ENCODE measurements at regions not wholly inside any gene's neighbourhood (a gene's known extent, or its start where the extent isn't known, plus 50 kb on each side); places are given as distances from the start of the nearest gene placed in this dataset.

DNA sequence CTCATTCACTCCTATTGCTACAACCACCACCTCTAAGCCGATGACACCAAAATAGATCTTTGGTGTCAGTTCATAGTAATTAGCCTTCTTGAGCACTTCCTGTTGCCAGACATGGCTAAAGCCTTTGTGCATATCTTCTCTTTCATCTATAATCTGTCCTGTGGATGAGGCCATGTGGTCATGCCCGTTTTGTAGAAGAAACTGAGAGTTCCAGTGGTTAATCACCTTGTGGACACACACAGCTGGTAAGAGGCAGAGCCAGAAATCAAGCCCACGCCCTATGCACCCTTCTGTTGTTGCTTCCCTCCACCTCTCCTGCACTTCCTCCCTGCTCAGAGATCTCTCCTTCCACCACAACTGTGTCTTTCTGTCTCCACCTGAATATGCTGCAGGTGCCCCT is 285.1 kb upstream of the PFKP start:
- H2BK5ac ChIP-seq (ENCODE audit: low read depth, low read length, poor library complexity, severe bottlenecking): no peak overlapping the region
- no peak overlapping the region for H3K27ac ChIP-seq (ENCODE audit: low read length, poor library complexity, severe bottlenecking)
- no peak overlapping the region for H4K8ac ChIP-seq (ENCODE audit: low read length)
- no peak overlapping the region for H2BK12ac ChIP-seq (ENCODE audit: low read length in 2 of 2)
- no peak overlapping the region for H3K18ac ChIP-seq (ENCODE audit: low read depth in 1 of 2, low read length in 2 of 2)
- H3K79me1 ChIP-seq (replicated peaks; ENCODE audit: low read length, poor library complexity, severe bottlenecking): no peaks in the 10 kb centered on the region
- H2AFZ ChIP-seq (ENCODE audit: low read depth, low read length): no peak overlapping the region
- WGBS: 64% methylated on average over 3 of the region's 3 CpGs
- no peak overlapping the region for H3K4me2 ChIP-seq (ENCODE audit: low read length, poor library complexity, severe bottlenecking)
- no peak for DNase-seq
- H2AK5ac ChIP-seq (ENCODE audit: low read length, severe bottlenecking): no peak overlapping the region
- H3K27me3 ChIP-seq (ENCODE audit: control insufficient read depth in 1 of 2, insufficient read depth in 1 of 2, low read length in 2 of 2): peaks cover 0 to 11% of the 10 kb centered on the region in 2 experiments
- H3K4ac ChIP-seq (ENCODE audit: low read depth in 1 of 2, low read length in 2 of 2): no peak overlapping the region
- H2BK120ac ChIP-seq (ENCODE audit: low read depth, low read length): no peak overlapping the region
- no peak overlapping the region for H3K4me3 ChIP-seq (ENCODE audit: insufficient read depth in 1 of 2, low read depth in 1 of 2, low read length in 2 of 2)
- no peak overlapping the region for H4K91ac ChIP-seq (ENCODE audit: low read length)
- no peaks in the 10 kb centered on the region for H3K36me3 ChIP-seq (ENCODE audit: control insufficient read depth in 1 of 2, insufficient read depth in 2 of 2, low read depth in 1 of 2, low read length in 2 of 2)
- H3K14ac ChIP-seq (ENCODE audit: low read length in 2 of 2): no peak overlapping the region
- no peak overlapping the region for H3K9ac ChIP-seq (ENCODE audit: low read length)
- no peak overlapping the region for H3K23ac ChIP-seq (ENCODE audit: low read length in 2 of 2)
- H3K9me3 ChIP-seq (ENCODE audit: control insufficient read depth, low read length): peaks cover 13% of the 10 kb centered on the region
- H3K4me1 ChIP-seq (ENCODE audit: control insufficient read depth, insufficient read depth, low read depth, low read length): no peaks in the 10 kb centered on the region
- H2BK15ac ChIP-seq (ENCODE audit: low read depth, poor library complexity, severe bottlenecking): no peak overlapping the region

DNA sequence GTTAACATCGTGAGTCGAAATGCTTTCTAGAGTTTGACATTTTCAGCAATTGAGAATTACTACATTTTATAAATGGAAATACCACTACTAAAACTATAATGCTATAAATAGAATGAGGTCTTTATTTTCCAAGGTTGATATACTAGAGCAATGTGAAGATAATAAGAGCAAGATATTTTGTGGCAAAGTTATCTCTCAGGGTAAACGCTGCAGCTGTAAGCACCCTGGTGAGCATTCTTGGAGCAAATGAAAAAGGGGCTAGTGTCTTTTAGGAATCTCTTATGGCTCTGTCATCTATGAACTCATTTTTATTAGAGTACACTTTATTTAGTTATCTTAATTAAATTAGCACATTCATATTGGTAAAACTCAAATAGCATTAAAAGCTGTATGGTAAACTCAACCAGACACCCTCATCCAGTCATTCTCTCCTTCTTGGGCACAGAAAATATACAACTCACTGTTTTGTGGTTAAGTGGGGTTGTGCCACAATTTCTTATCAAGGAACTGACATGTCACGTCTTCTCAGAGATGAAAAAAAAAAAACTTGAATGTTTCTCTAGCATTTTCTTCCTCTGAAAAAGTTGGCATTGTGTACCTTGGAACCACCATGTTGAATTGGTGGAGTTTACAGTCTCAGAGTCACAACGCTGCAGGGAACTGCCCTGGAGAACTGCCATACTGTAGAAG is 289.5 kb upstream of the PFKP start:
- no peaks in the 10 kb centered on the region for H3K79me1 ChIP-seq (replicated peaks; ENCODE audit: low read length, poor library complexity, severe bottlenecking)
- H2BK15ac ChIP-seq (ENCODE audit: low read depth, poor library complexity, severe bottlenecking): no peak overlapping the region
- H3K4me3 ChIP-seq (ENCODE audit: insufficient read depth in 1 of 2, low read depth in 1 of 2, low read length in 2 of 2): no peak overlapping the region
- H3K4me1 ChIP-seq (ENCODE audit: control insufficient read depth, insufficient read depth, low read depth, low read length): no peaks in the 10 kb centered on the region
- no peaks in the 10 kb centered on the region for H3K36me3 ChIP-seq (ENCODE audit: control insufficient read depth in 1 of 2, insufficient read depth in 2 of 2, low read depth in 1 of 2, low read length in 2 of 2)
- H3K4me2 ChIP-seq (ENCODE audit: low read length, poor library complexity, severe bottlenecking): no peak overlapping the region
- 78% methylated on average over 3 of the region's 5 CpGs for WGBS
- H2BK5ac ChIP-seq (ENCODE audit: low read depth, low read length, poor library complexity, severe bottlenecking): no peak overlapping the region
- peaks cover 3% of the 10 kb centered on the region for H3K9me3 ChIP-seq (ENCODE audit: control insufficient read depth, low read length)
- no peak overlapping the region for H2AK5ac ChIP-seq (ENCODE audit: low read length, severe bottlenecking)
- H2AFZ ChIP-seq (ENCODE audit: low read depth, low read length): no peak overlapping the region
- no peak overlapping the region for H3K23ac ChIP-seq (ENCODE audit: low read length in 2 of 2)
- H2BK12ac ChIP-seq (ENCODE audit: low read length in 2 of 2): no peak overlapping the region
- no peak overlapping the region for H4K8ac ChIP-seq (ENCODE audit: low read length)
- H4K91ac ChIP-seq (ENCODE audit: low read length): no peak overlapping the region
- peaks cover 0 to 18% of the 10 kb centered on the region in 2 experiments for H3K27me3 ChIP-seq (ENCODE audit: control insufficient read depth in 1 of 2, insufficient read depth in 1 of 2, low read length in 2 of 2)
- no peak overlapping the region for H3K9ac ChIP-seq (ENCODE audit: low read length)
- no peak for DNase-seq
- H3K4ac ChIP-seq (ENCODE audit: low read depth in 1 of 2, low read length in 2 of 2): no peak overlapping the region
- H3K18ac ChIP-seq (ENCODE audit: low read depth in 1 of 2, low read length in 2 of 2): no peak overlapping the region
- H3K14ac ChIP-seq (ENCODE audit: low read length in 2 of 2): no peak overlapping the region
- no peak overlapping the region for H3K27ac ChIP-seq (ENCODE audit: low read length, poor library complexity, severe bottlenecking)
- no peak overlapping the region for H2BK120ac ChIP-seq (ENCODE audit: low read depth, low read length)

DNA sequence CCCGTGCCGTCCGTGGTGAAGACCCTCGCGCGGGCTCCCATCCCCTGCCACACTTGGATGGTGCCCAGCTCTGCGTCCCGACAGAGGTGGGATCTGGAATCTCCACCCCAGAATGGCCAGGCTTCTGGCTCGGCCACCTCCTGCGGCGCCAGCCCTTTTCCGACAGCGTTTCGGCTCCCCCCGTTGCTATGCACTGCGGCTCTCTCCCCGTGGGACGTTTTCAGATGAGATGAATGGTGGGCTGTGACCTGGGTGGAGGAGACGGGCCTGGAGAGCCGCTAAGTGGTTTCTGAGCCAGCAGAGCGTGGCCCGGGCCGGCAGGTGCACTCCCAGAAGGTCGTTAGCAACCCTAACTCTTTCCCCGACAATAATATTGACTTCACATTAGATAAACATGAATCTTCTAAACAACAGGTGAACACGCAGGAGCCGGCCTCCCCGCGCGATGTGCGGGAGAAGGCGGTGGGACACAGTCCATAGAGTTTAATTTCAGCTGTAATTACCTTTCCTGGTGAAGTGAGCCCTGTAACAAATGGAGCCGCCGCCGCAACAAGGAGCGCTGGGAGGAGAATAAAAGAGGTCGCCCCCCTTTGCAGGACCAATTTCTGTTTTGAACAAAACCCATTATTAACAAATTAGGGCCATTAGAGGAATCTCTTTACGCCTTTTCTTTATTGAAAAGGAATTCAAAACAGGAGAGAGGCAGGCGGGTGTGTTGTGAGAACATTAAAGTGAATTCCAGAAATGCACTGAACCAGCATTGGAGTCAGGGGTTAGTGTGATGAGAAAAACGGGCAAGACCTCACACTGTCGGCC is 294.3 kb upstream of the PFKP start:
- Histone ChIP-seq H3K9ac (ENCODE audit: low read length) (no peak overlapping the region), H2AK5ac (ENCODE audit: low read length, severe bottlenecking) (no peak overlapping the region), H2BK15ac (ENCODE audit: low read depth, poor library complexity, severe bottlenecking) (no peak overlapping the region), H2BK5ac (ENCODE audit: low read depth, low read length, poor library complexity, severe bottlenecking) (no peak overlapping the region), H3K27ac (ENCODE audit: low read length, poor library complexity, severe bottlenecking) (no peak overlapping the region), H2BK120ac (ENCODE audit: low read depth, low read length) (no peak overlapping the region), H3K4me2 (ENCODE audit: low read length, poor library complexity, severe bottlenecking) (no peak overlapping the region), H4K91ac (ENCODE audit: low read length) (no peak overlapping the region), H3K4me3 (ENCODE audit: insufficient read depth in 1 of 2, low read depth in 1 of 2, low read length in 2 of 2) (no peak overlapping the region), H3K18ac (ENCODE audit: low read depth in 1 of 2, low read length in 2 of 2) (no peak overlapping the region), H3K4me1 (ENCODE audit: control insufficient read depth, insufficient read depth, low read depth, low read length) (no peaks in the 10 kb centered on the region), H2BK12ac (ENCODE audit: low read length in 2 of 2) (no peak overlapping the region), H3K23ac (ENCODE audit: low read length in 2 of 2) (no peak overlapping the region), H4K8ac (ENCODE audit: low read length) (no peak overlapping the region), H3K79me1 (replicated peaks; ENCODE audit: low read length, poor library complexity, severe bottlenecking) (no peaks in the 10 kb centered on the region), H3K27me3 (ENCODE audit: control insufficient read depth in 1 of 2, insufficient read depth in 1 of 2, low read length in 2 of 2) (peaks cover 0 to 11% of the 10 kb centered on the region in 2 experiments), H2AFZ (ENCODE audit: low read depth, low read length) (no peak overlapping the region), H3K9me3 (ENCODE audit: control insufficient read depth, low read length) (no peaks in the 10 kb centered on the region), H3K4ac (ENCODE audit: low read depth in 1 of 2, low read length in 2 of 2) (no peak overlapping the region), H3K14ac (ENCODE audit: low read length in 2 of 2) (no peak overlapping the region), H3K36me3 (ENCODE audit: control insufficient read depth in 1 of 2, insufficient read depth in 2 of 2, low read depth in 1 of 2, low read length in 2 of 2) (no peaks in the 10 kb centered on the region)
- WGBS: 85% methylated on average over 40 of the region's 41 CpGs
- DNase-seq: no peak

DNA sequence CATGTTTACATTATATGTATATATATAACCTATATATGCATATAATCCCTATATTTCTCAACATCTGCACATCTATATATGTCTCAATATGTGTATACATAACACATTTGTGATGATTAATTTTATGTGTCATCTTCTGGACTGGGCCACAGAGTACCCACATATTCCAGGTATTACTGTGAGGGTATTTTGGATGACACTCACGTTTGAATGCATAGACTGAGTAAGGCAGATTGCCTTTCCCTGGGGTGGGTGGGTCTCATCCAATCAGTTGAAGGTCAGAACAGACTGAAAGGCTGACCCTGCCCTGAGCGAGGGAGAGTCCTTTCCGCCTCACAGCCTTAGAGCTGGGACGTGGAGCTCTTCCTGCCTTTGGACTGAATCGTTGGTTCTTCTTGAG is 295.2 kb upstream of the PFKP start:
- Histone ChIP-seq H2BK120ac (ENCODE audit: low read depth, low read length) (no peak overlapping the region), H4K91ac (ENCODE audit: low read length) (no peak overlapping the region), H3K27ac (ENCODE audit: low read length, poor library complexity, severe bottlenecking) (no peak overlapping the region), H3K9me3 (ENCODE audit: control insufficient read depth, low read length) (peaks cover 2% of the 10 kb centered on the region), H3K23ac (ENCODE audit: low read length in 2 of 2) (no peak overlapping the region), H3K18ac (ENCODE audit: low read depth in 1 of 2, low read length in 2 of 2) (no peak overlapping the region), H2AK5ac (ENCODE audit: low read length, severe bottlenecking) (no peak overlapping the region), H3K4ac (ENCODE audit: low read depth in 1 of 2, low read length in 2 of 2) (no peak overlapping the region), H3K4me2 (ENCODE audit: low read length, poor library complexity, severe bottlenecking) (no peak overlapping the region), H3K79me1 (replicated peaks; ENCODE audit: low read length, poor library complexity, severe bottlenecking) (no peaks in the 10 kb centered on the region), H2BK12ac (ENCODE audit: low read length in 2 of 2) (no peak overlapping the region), H2AFZ (ENCODE audit: low read depth, low read length) (no peak overlapping the region), H3K36me3 (ENCODE audit: control insufficient read depth in 1 of 2, insufficient read depth in 2 of 2, low read depth in 1 of 2, low read length in 2 of 2) (no peaks in the 10 kb centered on the region), H3K9ac (ENCODE audit: low read length) (no peak overlapping the region), H4K8ac (ENCODE audit: low read length) (no peak overlapping the region), H3K27me3 (ENCODE audit: control insufficient read depth in 1 of 2, insufficient read depth in 1 of 2, low read length in 2 of 2) (peaks cover 0 to 11% of the 10 kb centered on the region in 2 experiments), H2BK15ac (ENCODE audit: low read depth, poor library complexity, severe bottlenecking) (no peak overlapping the region), H3K4me1 (ENCODE audit: control insufficient read depth, insufficient read depth, low read depth, low read length) (peaks cover 1% of the 10 kb centered on the region), H3K4me3 (ENCODE audit: insufficient read depth in 1 of 2, low read depth in 1 of 2, low read length in 2 of 2) (no peak overlapping the region), H3K14ac (ENCODE audit: low read length in 2 of 2) (no peak overlapping the region), H2BK5ac (ENCODE audit: low read depth, low read length, poor library complexity, severe bottlenecking) (no peak overlapping the region)
- no peak for DNase-seq
- 82% methylated on average over 5 of the region's 5 CpGs for WGBS

Data from mesenchymal stem cell (in vitro differentiated cells and primary cell).